NK-92 treated with Interleukin-12 subunit alpha and Interleukin-12 subunit beta, amount 100 ng/mL, for 24 hours (cell line): ENCODE measurements at regions not wholly inside any gene's neighbourhood (a gene's known extent, or its start where the extent isn't known, plus 50 kb on each side); places are given as distances from the start of the nearest gene placed in this dataset.

Experiments
- DNase-seq: peaks from one replicate; lab custom pipeline; 2025; lab: John Stamatoyannopoulos, UW

DNA sequence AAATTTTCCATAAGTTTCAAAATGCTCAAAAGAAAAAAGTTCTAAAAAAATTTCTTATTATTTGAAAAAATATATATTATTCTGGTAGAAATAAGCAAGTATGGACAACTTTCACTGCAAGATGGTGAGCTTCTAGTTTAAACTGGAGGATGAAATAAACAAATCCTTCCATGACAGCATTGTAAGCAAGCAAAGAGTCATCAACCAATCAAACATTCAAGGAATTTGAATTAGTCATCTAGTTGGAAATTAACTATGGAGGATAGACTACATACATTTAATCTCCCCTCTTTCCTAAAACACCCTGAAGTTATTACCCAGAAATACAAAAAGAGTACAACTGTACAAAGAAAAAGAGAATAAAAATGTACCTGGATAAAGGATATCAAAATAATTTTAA, 51.0 kb upstream of the IRX5 start:
- no peak for DNase-seq

DNA sequence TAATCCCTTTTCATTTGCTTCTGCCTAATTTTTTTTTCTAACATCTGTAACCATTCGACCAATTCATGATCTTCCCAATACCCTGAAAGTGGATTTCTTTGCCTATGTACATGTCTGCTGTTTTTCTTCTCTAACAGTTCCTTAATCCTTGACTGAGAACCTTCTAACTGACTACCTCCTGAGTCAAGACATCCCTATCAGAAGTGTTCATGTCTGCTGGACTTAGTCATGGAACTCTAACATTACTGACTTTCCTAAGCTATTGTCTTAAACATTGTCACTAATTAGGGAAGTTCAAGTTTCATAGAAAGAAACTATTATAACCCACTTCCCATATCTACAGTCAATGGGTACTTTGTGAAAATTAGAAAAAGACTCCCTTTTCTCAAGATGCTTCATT, 52.4 kb upstream of the IRX5 start:
- DNase-seq: no peak

DNA sequence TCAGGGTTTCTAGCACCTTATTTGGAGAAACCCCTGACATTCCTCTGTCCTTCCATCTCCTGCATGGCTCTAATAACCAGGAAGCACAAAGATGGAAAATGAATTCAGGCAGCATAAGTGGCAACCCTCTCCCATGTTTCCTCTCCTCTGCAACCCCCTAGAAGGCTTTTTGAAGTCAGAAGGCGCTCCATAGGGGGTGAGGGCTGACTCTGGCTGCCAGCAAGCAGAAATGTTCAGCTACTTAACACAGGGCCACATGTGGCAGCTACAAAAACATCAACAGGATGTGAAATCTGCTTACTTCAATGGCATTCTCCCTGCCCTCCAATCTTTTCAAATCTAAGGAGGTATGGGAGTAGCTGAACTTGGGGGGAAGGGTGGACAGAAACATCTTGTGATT, 55.2 kb upstream of the IRX5 start:
- DNase-seq: no peak

- DNase-seq: peak; percentile 17
These were observed 56.8 kb upstream of the IRX5 start for GRCh38 chr16:54873716-54874373.

DNA sequence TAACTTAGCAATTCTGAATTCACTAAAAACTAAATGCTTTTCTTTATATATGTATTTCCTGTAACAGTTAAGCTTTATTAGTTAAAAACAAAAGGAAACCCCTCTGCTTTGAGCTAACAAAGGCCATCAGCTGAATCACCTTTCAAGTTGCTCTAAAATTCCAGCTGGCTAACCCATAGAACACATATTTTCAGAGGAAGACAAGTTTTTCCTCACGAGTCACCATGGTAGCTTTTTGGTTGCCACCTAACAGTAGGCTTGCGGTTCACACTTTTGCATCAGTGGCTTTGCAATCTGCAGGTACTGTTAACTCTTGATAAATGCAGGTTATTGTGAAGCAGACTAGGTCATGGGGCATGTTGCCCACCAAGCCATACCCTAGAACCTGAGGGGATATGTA, 57.6 kb upstream of the IRX5 start:
- peak; percentile 23 for DNase-seq

DNA sequence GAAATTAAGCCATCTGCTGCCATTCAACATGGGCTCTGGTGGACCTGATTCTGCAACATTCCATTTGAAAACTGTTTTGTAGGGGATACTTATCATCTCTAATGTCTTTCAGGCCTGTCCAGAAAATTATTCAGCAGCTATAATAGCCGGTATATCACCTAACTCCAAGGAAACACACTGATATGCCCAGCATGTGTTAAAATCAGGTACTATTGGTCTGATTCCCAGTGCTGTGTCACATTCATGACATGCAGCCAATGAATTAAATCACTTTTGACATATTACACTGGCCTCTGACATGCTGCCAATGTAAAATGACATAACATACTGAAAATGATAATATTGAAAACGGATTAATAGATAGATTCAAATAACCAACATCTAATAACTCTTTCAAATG, 60.5 kb upstream of the IRX5 start:
- no peak for DNase-seq

GRCh38 chr16:54867302-54867832, 63.3 kb upstream of the IRX5 start:
- peak; percentile 28 for DNase-seq

GRCh38 chr16:54862529-54862928, 68.1 kb upstream of the IRX5 start:
- DNase-seq: no peak

DNA sequence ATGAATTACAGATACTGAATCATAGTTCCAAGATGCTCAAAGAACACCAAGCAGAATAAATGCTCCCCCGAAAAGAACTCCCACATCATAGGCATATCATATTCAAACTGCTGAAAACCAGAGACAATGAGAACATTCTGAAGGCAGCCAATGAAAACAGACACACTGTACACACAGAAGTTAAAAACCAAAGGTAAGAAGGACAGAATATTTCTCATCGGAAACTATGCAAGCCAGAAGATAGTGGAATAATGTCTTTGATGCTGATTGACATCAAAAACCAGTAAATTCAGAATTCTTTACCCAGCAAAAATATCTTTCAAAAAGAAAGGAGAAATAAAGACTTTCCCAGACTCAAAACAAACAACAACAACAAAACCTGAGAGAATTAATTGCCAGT, 73.8 kb upstream of the IRX5 start:
- no peak for DNase-seq

- DNase-seq: no peak
These were observed 83.1 kb upstream of the IRX5 start for GRCh38 chr16:54847609-54848008.

DNA sequence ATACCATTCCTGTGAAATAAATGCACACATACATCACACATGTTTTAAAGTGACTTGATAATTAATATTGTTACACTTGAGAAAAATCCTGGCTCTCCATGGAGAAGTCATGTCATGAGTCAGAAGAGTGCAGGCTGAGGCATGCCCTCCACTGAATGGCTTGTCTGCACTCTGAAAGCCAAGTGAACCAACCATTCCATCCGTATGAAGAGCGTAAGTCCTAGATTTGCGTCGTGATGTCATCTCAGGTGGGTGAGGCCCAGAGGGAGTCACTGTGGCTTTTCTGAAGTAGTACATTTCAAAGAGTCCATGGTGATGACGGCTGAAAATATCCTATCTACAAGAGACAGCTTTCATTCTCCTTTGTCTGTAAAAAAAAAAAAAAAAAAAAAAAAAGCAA, 83.5 kb upstream of the IRX5 start:
- no peak for DNase-seq

- DNase-seq: no peak
These were observed 83.9 kb upstream of the IRX5 start for GRCh38 chr16:54846766-54847165.

- no peak for DNase-seq
These were observed 87.3 kb upstream of the IRX5 start for GRCh38 chr16:54843424-54843750.

- no peak for DNase-seq
These were observed 87.8 kb upstream of the IRX5 start for GRCh38 chr16:54842743-54843423.

DNA sequence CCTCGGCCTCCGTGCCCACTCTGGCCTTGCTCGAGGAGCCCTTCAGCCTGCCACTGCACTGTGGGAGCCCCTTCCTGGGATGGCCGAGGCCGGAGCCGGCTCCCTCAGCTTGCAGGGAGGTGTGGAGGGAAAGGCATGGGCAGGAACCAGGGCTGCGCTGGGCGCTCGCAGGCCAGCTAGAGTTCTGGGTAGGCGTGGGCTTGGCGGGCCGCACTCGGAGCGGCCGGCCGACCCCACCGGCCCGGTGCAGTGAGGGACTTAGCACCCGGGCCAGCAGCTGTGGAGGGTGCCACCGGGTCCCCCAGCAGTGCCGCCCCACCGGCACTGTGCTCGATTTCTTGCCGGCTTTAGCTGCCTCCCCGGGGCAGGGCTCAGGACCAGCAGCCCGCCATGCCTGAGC, 101.0 kb upstream of the IRX5 start:
- no peak for DNase-seq

DNA sequence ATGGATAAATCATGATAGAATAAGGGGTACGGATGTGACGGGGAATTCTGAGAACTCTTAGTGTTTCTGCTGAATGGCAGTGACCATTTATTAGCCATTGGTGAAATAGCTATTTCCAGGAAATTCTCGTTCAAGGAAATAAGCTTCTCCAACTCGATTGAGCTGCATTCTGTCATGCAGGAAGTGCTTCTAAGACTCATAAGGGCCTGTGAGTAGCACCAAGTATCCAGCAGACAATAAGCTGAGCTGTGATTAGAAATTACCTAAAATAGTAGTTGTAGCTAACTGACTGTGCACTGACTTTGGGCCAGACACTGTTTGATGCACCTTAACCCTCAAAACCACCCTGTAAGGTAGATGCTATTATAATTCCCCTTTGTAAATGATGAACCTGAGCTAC, 107.8 kb upstream of the IRX5 start:
- no peak for DNase-seq

- DNase-seq: no peak
These were observed 108.2 kb upstream of the IRX5 start for GRCh38 chr16:54822492-54822891.

GRCh38 chr16:54821731-54822130, 108.9 kb upstream of the IRX5 start:
- DNase-seq: no peak

GRCh38 chr16:54817940-54818574, 112.6 kb upstream of the IRX5 start:
- DNase-seq: no peak

- no peak for DNase-seq
These were observed 113.2 kb upstream of the IRX5 start for GRCh38 chr16:54817432-54817831.

- DNase-seq: no peak
These were observed 114.2 kb upstream of the IRX5 start for GRCh38 chr16:54816471-54816870.

GRCh38 chr16:54815177-54815576, 115.5 kb upstream of the IRX5 start:
- no peak for DNase-seq

GRCh38 chr16:54813778-54814177, 116.9 kb upstream of the IRX5 start:
- DNase-seq: no peak

- no peak for DNase-seq
These were observed 118.4 kb upstream of the IRX5 start for GRCh38 chr16:54812229-54812628.
